Right cardiac atrium (tissue), 5 donors: ENCODE measurements at regions not wholly inside any gene's neighbourhood (a gene's known extent, or its start where the extent isn't known, plus 50 kb on each side); places are given as distances from the start of the nearest gene placed in this dataset.

Experiments
- ATAC-seq, 2 donors: fragments of 200-7000 bp; cut with Tn5 transposase; one replicate each; pipeline versions ENCODE4 v1.8.0 to v1.9.1; 2020; ENCODE audit warnings: moderate library complexity in 2 of 2, mild to moderate bottlenecking in 1 of 2
- DNase-seq, 3 donors: peaks; one replicate each; pipeline ENCODE4 v3.0.0-alpha.2; 2020
- H3K27ac ChIP-seq: one replicate; pipeline ENCODE4 v1.5.1; 2013; ENCODE audit warnings: mild to moderate bottlenecking, low read length, control low read depth, moderate library complexity
- H3K27me3 ChIP-seq: one replicate; pipeline ENCODE4 v1.6.1; 2013; ENCODE audit not compliant: control insufficient read depth, insufficient read depth
- H3K4me1 ChIP-seq: one replicate; pipeline ENCODE4 v1.6.1; 2013; ENCODE audit warnings: low read length; ENCODE audit not compliant: control insufficient read depth, insufficient read depth
- H3K4me3 ChIP-seq: one replicate; pipeline ENCODE4 v1.5.1; 2013; ENCODE audit warnings: low read length, control low read depth
- H3K9me3 ChIP-seq: one replicate; pipeline ENCODE4 v1.6.1; 2013; ENCODE audit warnings: low read length; ENCODE audit not compliant: control insufficient read depth
- WGBS: extraction: QIAGEN DNeasy Blood & Tissue Kit; methylation state at CpG from one replicate; pipeline ENCODE4 v1.1.7; 2013; 5-methylcytosine and 5-hydroxymethylcytosine counted together
- intact Hi-C, 4 donors: fragments of 100-400 bp; cut with DNase I; formaldehyde crosslinking; loops; one replicate each; pipeline versions ENCODE4 v1.11.0 to v1.14.0; 2022 to 2023
- donor health status: healthy with polysubstance abuse.
- donor health status: DM: no; HTN: yes; CAD: no.
- donor health status: DM: no; HTN: no; CAD: no.
- donor health status: DM: no; HTN: yes; CAD: no; lungs with severe emphysema.
- donor health status: DM: yes; HTN: yes; CAD: no.

DNA sequence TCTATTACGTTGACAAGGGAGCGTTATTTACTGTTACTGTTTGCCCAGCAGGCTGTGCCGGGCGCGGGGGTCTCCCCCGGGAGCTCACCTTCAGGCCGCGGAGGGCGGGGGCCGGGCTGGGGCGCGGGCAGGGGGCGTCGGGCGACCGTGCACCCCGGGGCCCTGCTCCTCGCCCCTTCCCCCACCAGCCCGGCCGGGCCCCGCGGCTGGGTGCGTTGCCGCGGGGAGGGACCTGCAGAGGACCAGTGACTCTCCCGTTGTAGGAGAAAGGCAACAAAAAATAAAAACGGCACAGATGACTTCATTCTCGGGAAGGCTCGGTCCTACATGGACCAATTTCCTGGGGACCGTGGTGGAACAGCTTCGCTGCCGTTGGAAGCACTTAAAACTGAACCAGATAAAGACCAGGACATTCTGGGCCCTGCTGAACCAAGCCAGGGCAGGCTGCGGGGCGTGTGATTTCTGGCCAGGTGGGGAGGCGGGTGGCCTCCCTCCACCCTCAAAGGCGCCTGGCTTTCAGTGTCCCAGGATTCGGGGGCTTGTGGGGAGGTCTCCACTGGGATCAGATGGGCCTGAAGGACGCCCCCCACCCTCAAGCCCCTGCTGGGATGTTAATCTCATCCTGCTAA, 57.4 kb downstream of the IGLL1 start:
- DNase-seq (peak; percentile 37 to 80 (median 77)), ATAC-seq (peak; percentile 9 to 13)
- no peaks in the 10 kb centered on the region for H3K4me1 ChIP-seq

DNA sequence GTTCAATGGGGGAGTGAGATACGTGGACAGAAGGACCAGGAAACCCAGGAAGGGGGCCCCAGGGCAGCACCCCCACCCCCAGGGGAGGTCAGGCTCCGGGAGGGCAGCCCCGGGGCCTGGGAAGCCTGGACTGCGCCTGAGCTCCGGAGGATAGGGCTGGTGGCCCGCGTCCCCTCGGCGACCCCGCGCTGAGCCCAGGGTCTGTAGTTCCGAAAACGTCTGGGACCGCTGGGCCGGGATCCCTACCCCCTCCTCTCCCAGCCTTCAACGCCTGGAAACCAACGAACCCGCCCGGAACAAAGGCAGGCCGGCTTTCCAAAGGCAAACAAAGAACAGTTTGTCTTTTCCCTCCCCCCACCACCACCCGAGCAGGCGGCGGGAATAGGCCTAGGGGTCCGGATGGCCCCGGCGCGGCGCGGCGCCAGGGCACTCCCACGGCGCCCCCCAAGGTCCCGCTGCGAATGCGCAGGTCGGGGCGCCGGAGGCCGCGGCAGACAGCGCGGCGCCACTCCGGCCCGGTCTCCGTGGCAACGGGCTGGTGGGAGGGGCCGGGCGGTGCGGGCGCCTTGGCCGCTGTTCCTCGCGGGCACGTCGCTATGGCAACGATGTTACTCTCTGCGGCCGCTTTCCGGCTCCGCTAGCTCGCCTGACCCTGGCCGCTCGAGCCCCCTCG, 58.5 kb downstream of the IGLL1 start:
- peak overlapping the region; percentile 96 for H3K27ac ChIP-seq
- H3K4me3 ChIP-seq, result peak overlapping the region; percentile 30
- DNase-seq (peak; percentile 92 to 97 (median 97)), ATAC-seq (peak; percentile 89 to 93)
- intact Hi-C loops, result loop anchor here in 1 of 4 donors (10.0 kb wide), 1 partner anchor 243 kb away; the partner anchor contains the start of genes C22orf15 and CHCHD10
- no peaks in the 10 kb centered on the region for H3K27me3 ChIP-seq
- no peaks in the 10 kb centered on the region for H3K4me1 ChIP-seq
- under 1% methylated on average over 65 of the region's 65 CpGs for WGBS
- H3K9me3 ChIP-seq, result no peaks in the 10 kb centered on the region

More for the DNA sequence above, 57.4 kb downstream of the IGLL1 start:
- peak overlapping the region; percentile 95 for H3K27ac ChIP-seq
- no peaks in the 10 kb centered on the region for H3K9me3 ChIP-seq
- WGBS, result 12% methylated on average over 38 of the region's 38 CpGs
- no peaks in the 10 kb centered on the region for H3K27me3 ChIP-seq
- intact Hi-C loops, result loop anchor here in 1 of 4 donors (10.0 kb wide), 1 partner anchor 242 kb away; the partner anchor contains the start of genes C22orf15 and CHCHD10
- H3K4me3 ChIP-seq, result no peak overlapping the region

- DNase-seq (peak; percentile 68 to 91 (median 90)), ATAC-seq (peak; percentile 60 to 70)
- H3K4me1 ChIP-seq, result no peaks in the 10 kb centered on the region
- H3K9me3 ChIP-seq, result no peaks in the 10 kb centered on the region
- WGBS, result 16% methylated on average over 28 of the region's 28 CpGs
- H3K27me3 ChIP-seq, result no peaks in the 10 kb centered on the region
- H3K4me3 ChIP-seq, result peak overlapping the region; percentile 30
- intact Hi-C loops, result loop anchor here in 1 of 4 donors (10.0 kb wide), 1 partner anchor 244 kb away; the partner anchor contains the start of genes C22orf15 and CHCHD10
- peak overlapping the region; percentile 96 for H3K27ac ChIP-seq
Measured at GRCh38 chr22:23520863-23521440, 59.1 kb downstream of the IGLL1 start.

GRCh38 chr22:23519442-23520157, 60.5 kb downstream of the IGLL1 start:
- H3K27ac ChIP-seq, result peak overlapping the region; percentile 9
- ATAC-seq, result no peak
- 95% methylated on average over 11 of the region's 11 CpGs for WGBS
- peak in 2 of 3 donors; percentile 59 to 61 for DNase-seq
- intact Hi-C loops, result loop anchor here in 1 of 4 donors (10.0 kb wide), 1 partner anchor 245 kb away; the partner anchor contains the start of genes C22orf15 and CHCHD10
- no peak overlapping the region for H3K4me3 ChIP-seq
- no peaks in the 10 kb centered on the region for H3K9me3 ChIP-seq
- no peaks in the 10 kb centered on the region for H3K27me3 ChIP-seq
- no peaks in the 10 kb centered on the region for H3K4me1 ChIP-seq

GRCh38 chr22:23518376-23519187, 61.5 kb downstream of the IGLL1 start:
- intact Hi-C loops, result no loop called here
- H3K27ac ChIP-seq, result no peak overlapping the region
- H3K4me3 ChIP-seq, result no peak overlapping the region
- ATAC-seq (no peak), DNase-seq (peak in 2 of 3 donors; percentile 44 to 47)
- H3K27me3 ChIP-seq, result no peaks in the 10 kb centered on the region
- no peaks in the 10 kb centered on the region for H3K9me3 ChIP-seq
- WGBS, result 88% methylated on average over 24 of the region's 24 CpGs
- no peaks in the 10 kb centered on the region for H3K4me1 ChIP-seq

DNA sequence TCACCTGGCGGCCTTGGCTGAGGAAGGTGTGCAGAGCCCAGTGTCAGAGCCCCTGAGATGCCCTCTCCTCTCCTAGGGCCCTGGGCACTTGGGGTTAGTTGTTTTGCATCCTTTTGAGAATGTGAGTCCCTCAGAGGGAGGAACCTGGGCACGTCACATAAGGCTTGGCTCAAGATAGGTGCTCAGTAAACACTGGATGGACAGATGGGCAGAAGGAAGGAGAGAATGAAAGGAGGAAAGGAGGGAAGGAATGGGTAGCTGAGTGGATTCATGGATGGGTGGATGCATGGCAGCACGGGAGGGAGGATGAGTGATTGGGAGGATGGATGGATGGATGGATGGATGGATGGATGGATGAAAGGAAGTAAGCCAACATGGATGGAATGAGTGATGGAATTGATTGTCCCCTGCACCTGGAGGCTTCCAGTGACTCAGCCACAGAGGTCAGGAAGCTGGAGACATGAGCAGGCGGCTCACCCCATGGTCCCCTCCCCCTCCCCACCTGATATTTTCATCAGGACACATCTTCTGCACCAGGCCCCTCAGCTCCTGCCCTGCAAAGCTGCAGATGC, 62.2 kb downstream of the IGLL1 start:
- DNase-seq (peak in 2 of 3 donors; percentile 20 to 46), ATAC-seq (no peak)
- intact Hi-C loops, result no loop called here
- H3K27me3 ChIP-seq, result no peaks in the 10 kb centered on the region
- H3K4me1 ChIP-seq, result no peaks in the 10 kb centered on the region
- WGBS, result 95% methylated on average over 4 of the region's 4 CpGs
- H3K9me3 ChIP-seq, result no peaks in the 10 kb centered on the region
- no peak overlapping the region for H3K27ac ChIP-seq
- no peak overlapping the region for H3K4me3 ChIP-seq

- 89% methylated on average over 9 of the region's 9 CpGs for WGBS
- ATAC-seq (no peak), DNase-seq (peak in 1 of 3 donors; percentile 55)
- no peaks in the 10 kb centered on the region for H3K4me1 ChIP-seq
- intact Hi-C loops, result no loop called here
- H3K27ac ChIP-seq, result no peak overlapping the region
- H3K27me3 ChIP-seq, result no peaks in the 10 kb centered on the region
- no peak overlapping the region for H3K4me3 ChIP-seq
- H3K9me3 ChIP-seq, result no peaks in the 10 kb centered on the region
Measured at GRCh38 chr22:23516304-23516703, 63.8 kb downstream of the IGLL1 start.

DNA sequence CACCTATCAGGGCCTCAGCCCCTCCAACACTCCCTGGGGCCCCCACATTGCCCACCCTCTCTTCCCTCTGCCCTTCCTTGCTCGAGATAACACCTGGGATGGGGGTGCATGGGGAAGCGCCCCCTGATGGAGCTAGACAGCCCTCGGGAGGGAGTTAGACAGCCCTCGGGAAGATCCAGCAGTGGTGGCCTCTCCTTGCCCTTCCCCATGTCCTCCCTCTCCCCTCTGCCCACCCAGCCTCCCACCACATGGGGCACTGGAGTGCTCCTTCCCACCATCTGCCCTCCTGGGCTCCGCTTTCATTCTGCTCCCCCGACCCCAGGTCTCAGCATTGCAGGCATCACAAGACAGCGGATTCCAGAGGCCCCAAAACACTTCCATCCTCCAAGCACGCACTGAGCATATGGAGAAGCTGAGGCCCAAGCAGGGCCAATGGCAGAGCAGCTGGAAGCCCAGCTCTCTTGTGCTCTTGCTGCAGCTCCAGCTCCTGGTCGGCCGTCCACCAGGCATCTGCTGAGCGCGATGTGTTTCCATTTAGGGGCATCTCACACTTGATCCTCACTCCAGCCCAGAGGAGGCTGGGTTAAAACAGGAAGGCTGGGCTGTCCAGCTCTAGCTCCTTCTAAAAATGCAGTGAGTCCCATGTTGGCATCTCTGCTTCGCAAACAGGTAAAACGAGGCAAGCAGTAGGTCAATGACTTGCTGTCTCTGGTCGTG, 65.6 kb downstream of the IGLL1 start:
- Histone ChIP-seq H3K27me3 (no peaks in the 10 kb centered on the region), H3K4me3 (no peak overlapping the region), H3K27ac (no peak overlapping the region), H3K4me1 (no peaks in the 10 kb centered on the region), H3K9me3 (no peaks in the 10 kb centered on the region)
- ATAC-seq, result no peak
- WGBS, result 84% methylated on average over 15 of the region's 15 CpGs
- DNase-seq, result peak in 1 of 3 donors; percentile 22
- intact Hi-C loops, result no loop called here

GRCh38 chr22:23513705-23514104, 66.4 kb downstream of the IGLL1 start:
- no peaks in the 10 kb centered on the region for H3K9me3 ChIP-seq
- H3K4me3 ChIP-seq, result no peak overlapping the region
- H3K27ac ChIP-seq, result no peak overlapping the region
- no peaks in the 10 kb centered on the region for H3K27me3 ChIP-seq
- H3K4me1 ChIP-seq, result no peaks in the 10 kb centered on the region
- peak in 1 of 3 donors; percentile 9 for DNase-seq
- ATAC-seq, result no peak
- 93% methylated on average over 7 of the region's 7 CpGs for WGBS
- intact Hi-C loops, result no loop called here
